ENCODE measurements at regions not wholly inside any gene's neighbourhood (a gene's known extent, or its start where the extent isn't known, plus 50 kb on each side); places are given as distances from the start of the nearest gene placed in this dataset.

DNA sequence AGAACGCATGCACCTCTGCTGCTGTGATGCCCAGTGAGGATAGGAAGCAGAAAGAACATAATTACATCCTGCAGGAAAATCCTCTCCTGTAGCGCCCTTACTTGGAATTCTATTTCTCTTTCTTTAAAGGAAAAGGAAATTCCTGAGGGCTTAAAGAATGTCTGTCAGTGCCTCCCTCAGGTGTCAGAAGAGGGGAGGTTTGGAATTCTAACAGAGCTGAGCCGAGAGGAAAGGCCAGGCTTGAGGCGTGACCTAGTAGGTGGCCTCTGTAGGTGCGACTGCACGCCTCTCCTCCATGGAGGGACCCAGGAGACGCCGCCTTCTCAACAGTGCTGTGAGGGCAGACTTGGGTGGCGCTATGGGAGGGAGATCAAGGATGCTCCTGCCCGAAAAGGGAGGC lies 55.9 kb upstream of the ERCC6L2 start:
- TF ChIP-seq, protein P1, sequence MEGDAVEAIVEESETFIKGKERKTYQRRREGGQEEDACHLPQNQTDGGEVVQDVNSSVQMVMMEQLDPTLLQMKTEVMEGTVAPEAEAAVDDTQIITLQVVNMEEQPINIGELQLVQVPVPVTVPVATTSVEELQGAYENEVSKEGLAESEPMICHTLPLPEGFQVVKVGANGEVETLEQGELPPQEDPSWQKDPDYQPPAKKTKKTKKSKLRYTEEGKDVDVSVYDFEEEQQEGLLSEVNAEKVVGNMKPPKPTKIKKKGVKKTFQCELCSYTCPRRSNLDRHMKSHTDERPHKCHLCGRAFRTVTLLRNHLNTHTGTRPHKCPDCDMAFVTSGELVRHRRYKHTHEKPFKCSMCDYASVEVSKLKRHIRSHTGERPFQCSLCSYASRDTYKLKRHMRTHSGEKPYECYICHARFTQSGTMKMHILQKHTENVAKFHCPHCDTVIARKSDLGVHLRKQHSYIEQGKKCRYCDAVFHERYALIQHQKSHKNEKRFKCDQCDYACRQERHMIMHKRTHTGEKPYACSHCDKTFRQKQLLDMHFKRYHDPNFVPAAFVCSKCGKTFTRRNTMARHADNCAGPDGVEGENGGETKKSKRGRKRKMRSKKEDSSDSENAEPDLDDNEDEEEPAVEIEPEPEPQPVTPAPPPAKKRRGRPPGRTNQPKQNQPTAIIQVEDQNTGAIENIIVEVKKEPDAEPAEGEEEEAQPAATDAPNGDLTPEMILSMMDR (IDR thresholded peaks at IDR 0.05 in 2 of 3, conservative IDR thresholded peaks at IDR 0.05 in 1 of 3; ENCODE audit: borderline replicate concordance in 1 of 3, insufficient read depth in 1 of 3, low read depth in 2 of 3, low read length in 2 of 3), result no peak
- TF ChIP-seq TCF7L2 (IDR thresholded peaks at IDR 0.05; ENCODE audit: borderline replicate concordance, extremely low read depth, insufficient read depth, insufficient read length), result no peak
- TF ChIP-seq, protein P2, sequence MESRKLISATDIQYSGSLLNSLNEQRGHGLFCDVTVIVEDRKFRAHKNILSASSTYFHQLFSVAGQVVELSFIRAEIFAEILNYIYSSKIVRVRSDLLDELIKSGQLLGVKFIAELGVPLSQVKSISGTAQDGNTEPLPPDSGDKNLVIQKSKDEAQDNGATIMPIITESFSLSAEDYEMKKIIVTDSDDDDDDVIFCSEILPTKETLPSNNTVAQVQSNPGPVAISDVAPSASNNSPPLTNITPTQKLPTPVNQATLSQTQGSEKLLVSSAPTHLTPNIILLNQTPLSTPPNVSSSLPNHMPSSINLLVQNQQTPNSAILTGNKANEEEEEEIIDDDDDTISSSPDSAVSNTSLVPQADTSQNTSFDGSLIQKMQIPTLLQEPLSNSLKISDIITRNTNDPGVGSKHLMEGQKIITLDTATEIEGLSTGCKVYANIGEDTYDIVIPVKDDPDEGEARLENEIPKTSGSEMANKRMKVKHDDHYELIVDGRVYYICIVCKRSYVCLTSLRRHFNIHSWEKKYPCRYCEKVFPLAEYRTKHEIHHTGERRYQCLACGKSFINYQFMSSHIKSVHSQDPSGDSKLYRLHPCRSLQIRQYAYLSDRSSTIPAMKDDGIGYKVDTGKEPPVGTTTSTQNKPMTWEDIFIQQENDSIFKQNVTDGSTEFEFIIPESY (IDR thresholded peaks at IDR 0.05; ENCODE audit: extremely low read depth, insufficient replicate concordance, low read length), result no peak
- no peak for TF ChIP-seq EZH2phosphoT487 (IDR thresholded peaks at IDR 0.05; ENCODE audit: borderline replicate concordance)
- TF ChIP-seq, protein P3, sequence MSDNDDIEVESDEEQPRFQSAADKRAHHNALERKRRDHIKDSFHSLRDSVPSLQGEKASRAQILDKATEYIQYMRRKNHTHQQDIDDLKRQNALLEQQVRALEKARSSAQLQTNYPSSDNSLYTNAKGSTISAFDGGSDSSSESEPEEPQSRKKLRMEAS (IDR thresholded peaks at IDR 0.05), result no peak
- TF ChIP-seq CEBPB (IDR thresholded peaks at IDR 0.05; ENCODE audit: low read depth), result no peak
- no peak for TF ChIP-seq RAD21 (IDR thresholded peaks at IDR 0.05; ENCODE audit: low read depth)
- no peak for TF ChIP-seq SIN3A (IDR thresholded peaks at IDR 0.05; ENCODE audit: low read depth)
- no peak for TF ChIP-seq POLR2A (IDR thresholded peaks at IDR 0.05; ENCODE audit: borderline replicate concordance, extremely low read depth, insufficient read depth, insufficient read length)
- no peak for TF ChIP-seq CBX3 (IDR thresholded peaks at IDR 0.05; ENCODE audit: low read depth)
- no peak for TF ChIP-seq SP1 (IDR thresholded peaks at IDR 0.05; ENCODE audit: low read depth)
- no peak for TF ChIP-seq POLR2AphosphoS5 (IDR thresholded peaks at IDR 0.05; ENCODE audit: low read depth, low read length)
- no peak for TF ChIP-seq EZH2 (IDR thresholded peaks at IDR 0.05)
